HCT116 (cell line): ENCODE measurements at regions not wholly inside any gene's neighbourhood (a gene's known extent, or its start where the extent isn't known, plus 50 kb on each side); places are given as distances from the start of the nearest gene placed in this dataset.

Source experiments
- ATAC-seq: fragments of 200-7000 bp; cut with Tn5 transposase; 2 replicates; pipeline ENCODE4 v1.9.1; 2020; ENCODE audit warnings: mild to moderate bottlenecking, moderate library complexity
- BruUV-seq: library from RNA; stranded (reverse); fragments of 400-500 nt; replicated peaks from 2 replicates; lab custom pipeline; 2021; lab: Mats Ljungman, UMichigan
- CTCF ChIA-PET: fragments of 300-600 bp; sonication (Branson Sonifier 250); formaldehyde crosslinking; loops from one replicate; lab custom pipeline; 2021; ENCODE audit warnings: antibody characterized with exemption; lab: Charles Lee
- POLR2A ChIA-PET: fragments of 300-600, 350-600 bp; sonication (Branson Sonifier 250); formaldehyde crosslinking; loops from one replicate; lab custom pipeline; 2021; ENCODE audit warnings: antibody characterized with exemption; lab: Charles Lee
- RAD21 ChIA-PET, 2 experiments: fragments of 300-600 bp; sonication (Branson Sonifier 250); formaldehyde crosslinking; loops; one replicate each; lab custom pipeline; 2023; ENCODE audit warnings: low total read pairs in 2 of 2; ENCODE audit not compliant: uncharacterized antibody in 2 of 2, unreplicated experiment in 2 of 2, low non-redundant PET in 1 of 2; lab: Charles Lee
- DNase-seq: peaks from one replicate; pipeline ENCODE4 v3.0.0-alpha.2; 2010; ENCODE audit warnings: low read depth, low spot score
- H2AFZ ChIP-seq: fragments of 200-600 bp; shearing (Covaris generic), sonication (generic); 2 replicates; pipeline ENCODE4 v1.6.1; 2017; ENCODE audit warnings: low read depth, mixed run types, mixed read lengths, antibody characterized with exemption, low read length; ENCODE audit not compliant: poor library complexity, severe bottlenecking
- H3K27ac ChIP-seq: 2 replicates; pipeline ENCODE4 v1.5.1; 2012; ENCODE audit warnings: low read depth, low read length
- H3K27me3 ChIP-seq: fragments of 200-600 bp; sonication (generic); 2 replicates; pipeline ENCODE4 v1.6.1; 2016; ENCODE audit warnings: mixed run types, low read length, mixed read lengths; ENCODE audit not compliant: insufficient read depth
- H3K36me3 ChIP-seq, 2 experiments: fragments of 200-500 bp in 1 of 2; fragments of 200-600 bp in 1 of 2; sonication (Bioruptor generic) in 1 of 2; sonication (generic) in 1 of 2; 2 replicates each; pipeline versions ENCODE4 v1.5.1 to v1.6.1; 2014 to 2016; ENCODE audit warnings: low read length in 2 of 2, inconsistent platforms in 1 of 2, mixed read lengths in 1 of 2, mixed run types in 1 of 2; ENCODE audit not compliant: insufficient read depth in 2 of 2, control insufficient read depth in 1 of 2
- H3K4me1 ChIP-seq, 2 experiments: fragments of 200-600 bp in 1 of 2; sonication (generic) in 1 of 2; 2 replicates each; pipeline versions ENCODE4 v1.5.1 to v1.6.1; 2012 to 2017; ENCODE audit warnings: low read length in 2 of 2, inconsistent platforms in 1 of 2, mild to moderate bottlenecking in 1 of 2, mixed read lengths in 1 of 2, mixed run types in 1 of 2, moderate library complexity in 1 of 2; ENCODE audit not compliant: insufficient read depth in 2 of 2, control insufficient read depth in 1 of 2
- H3K4me2 ChIP-seq: fragments of 200-600 bp; sonication (generic); 2 replicates; pipeline ENCODE4 v1.6.1; 2017; ENCODE audit warnings: mixed run types, low read length, mixed read lengths
- H3K4me3 ChIP-seq, 2 experiments: fragments of 200-600 bp in 1 of 2; sonication (generic) in 1 of 2; replicated peaks in 1 of 2; 2 replicates each; pipeline ENCODE4 v1.5.1; 2011 to 2016; ENCODE audit warnings: low read length in 2 of 2, control low read depth in 1 of 2, low read depth in 1 of 2, mild to moderate bottlenecking in 1 of 2, mixed read lengths in 1 of 2, mixed run types in 1 of 2
- H3K79me2 ChIP-seq: fragments of 200-600 bp; sonication (generic); 2 replicates; pipeline ENCODE4 v1.6.1; 2017; ENCODE audit warnings: mild to moderate bottlenecking, mixed run types, low read length, moderate library complexity, mixed read lengths; ENCODE audit not compliant: insufficient read depth
- H3K9ac ChIP-seq: fragments of 200-600 bp; sonication (generic); 2 replicates; pipeline ENCODE4 v1.6.1; 2016; ENCODE audit warnings: low read length, mixed read lengths
- H3K9me2 ChIP-seq: fragments of 200-600 bp; sonication (generic), shearing (Covaris generic); 2 replicates; pipeline ENCODE4 v1.6.1; 2017; ENCODE audit warnings: mixed run types, mild to moderate bottlenecking, moderate library complexity; ENCODE audit not compliant: insufficient read depth
- H3K9me3 ChIP-seq, 2 experiments: fragments of 200-500 bp in 1 of 2; fragments of 200-600 bp in 1 of 2; sonication (Bioruptor generic) in 1 of 2; sonication (generic) in 1 of 2; 2 replicates each; pipeline ENCODE4 v1.6.1; 2014 to 2017; ENCODE audit warnings: low read length in 2 of 2, mixed read lengths in 2 of 2, inconsistent platforms in 1 of 2, low read depth in 1 of 2, mild to moderate bottlenecking in 1 of 2, mixed run types in 1 of 2, moderate library complexity in 1 of 2; ENCODE audit not compliant: control insufficient read depth in 1 of 2, insufficient read depth in 1 of 2
- H4K20me1 ChIP-seq: fragments of 200-600 bp; sonication (generic), shearing (Covaris generic); 2 replicates; pipeline ENCODE4 v1.6.1; 2017; ENCODE audit warnings: mixed run types, mild to moderate bottlenecking, moderate library complexity; ENCODE audit not compliant: insufficient read depth
- CBX3 ChIP-seq: IDR thresholded peaks from 2 replicates; pipeline ENCODE4 v1.6.1; 2012; ENCODE audit warnings: low read depth
- CEBPB ChIP-seq: IDR thresholded peaks from 2 replicates; pipeline ENCODE4 v1.6.1; 2012; ENCODE audit warnings: low read depth
- ELF1 ChIP-seq: IDR thresholded peaks from 2 replicates; pipeline ENCODE4 v1.6.1; 2012; ENCODE audit warnings: low read depth, borderline replicate concordance
- EZH2 ChIP-seq: fragments of 200-600 bp; sonication (generic); IDR thresholded peaks from 2 replicates; pipeline ENCODE4 v1.6.1; 2017; ENCODE audit warnings: antibody characterized with exemption, mixed run types
- FOSL1 ChIP-seq: IDR thresholded peaks from 2 replicates; pipeline ENCODE4 v1.6.1; 2012; ENCODE audit warnings: low read depth
- JUND ChIP-seq: IDR thresholded peaks from 2 replicates; pipeline ENCODE4 v1.6.1; 2012
- POLR2A ChIP-seq: IDR thresholded peaks from 2 replicates; pipeline ENCODE4 v1.7.0; 2011; ENCODE audit warnings: borderline replicate concordance; ENCODE audit not compliant: insufficient read depth, insufficient read length; ENCODE audit errors: extremely low read depth
- POLR2AphosphoS5 ChIP-seq: IDR thresholded peaks from 2 replicates; pipeline ENCODE4 v1.6.1; 2011; ENCODE audit warnings: mild to moderate bottlenecking, low read depth, low read length, moderate library complexity
- REST ChIP-seq: IDR thresholded peaks from 2 replicates; pipeline ENCODE4 v1.6.1; 2012; ENCODE audit warnings: low read depth
- SIN3A ChIP-seq: IDR thresholded peaks from 2 replicates; pipeline ENCODE4 v1.6.1; 2012; ENCODE audit warnings: low read depth
- SRF ChIP-seq: IDR thresholded peaks from 2 replicates; pipeline ENCODE4 v1.6.1; 2012; ENCODE audit warnings: low read depth
- TCF7L2 ChIP-seq: IDR thresholded peaks from 2 replicates; pipeline ENCODE4 v1.7.0; 2011; ENCODE audit warnings: borderline replicate concordance, inconsistent platforms; ENCODE audit not compliant: insufficient read depth, insufficient read length; ENCODE audit errors: extremely low read depth
- YY1 ChIP-seq: IDR thresholded peaks from 2 replicates; pipeline ENCODE4 v1.6.1; 2011; ENCODE audit warnings: low read length, low read depth, moderate library complexity, mild to moderate bottlenecking; ENCODE audit not compliant: insufficient replicate concordance; ENCODE audit errors: extremely low read depth
- ZFX ChIP-seq: fragments of 450-650 bp; IDR thresholded peaks from 2 replicates; pipeline ENCODE4 v1.6.1; 2017
- ZNF274 ChIP-seq: fragments of 200-500 bp; sonication (Bioruptor generic); IDR thresholded peaks from 2 replicates; pipeline ENCODE4 v1.6.1; 2014; ENCODE audit warnings: mild to moderate bottlenecking, low read depth, low read length, inconsistent platforms
- intact Hi-C: fragments of 100-400 bp; cut with micrococcal nuclease; formaldehyde crosslinking; loops from 2 replicates; pipeline ENCODE4 v1.10.0; 2022
- TF ChIP-seq, protein P1 (sequence below): IDR thresholded peaks from 2 replicates; pipeline ENCODE4 v1.6.1; 2011; ENCODE audit warnings: mild to moderate bottlenecking, low read length, moderate library complexity; ENCODE audit not compliant: insufficient replicate concordance; ENCODE audit errors: extremely low read depth

DNA sequence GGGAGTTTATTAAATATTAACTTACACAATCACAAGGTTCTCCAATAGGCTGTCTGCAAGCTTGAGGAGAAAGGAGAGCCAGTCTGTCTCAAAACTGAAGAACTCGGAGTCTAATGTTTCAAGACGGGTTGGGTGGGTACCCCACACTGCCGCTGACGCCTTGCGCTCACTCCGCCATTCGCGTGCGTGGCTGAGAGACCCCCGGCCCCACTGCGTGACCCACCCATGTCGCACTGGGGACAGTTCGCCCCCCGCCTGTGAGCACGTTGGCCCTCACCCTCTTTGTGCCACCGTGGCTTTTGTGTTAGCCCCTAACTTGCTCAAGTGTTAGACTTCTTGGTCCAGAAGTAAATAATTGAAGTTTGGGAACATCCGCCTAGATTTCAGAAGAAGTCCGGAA, 270.0 kb upstream of the ITGA1 start:
- Histone ChIP-seq H3K9ac (no peak overlapping the region), H3K9me2 (no peaks in the 10 kb centered on the region), H3K4me3 (no peak overlapping the region), H2AFZ (no peak overlapping the region), H3K79me2 (no peaks in the 10 kb centered on the region), H3K9me3 (no peaks in the 10 kb centered on the region), H3K4me1 (no peaks in the 10 kb centered on the region), H4K20me1 (no peaks in the 10 kb centered on the region), H3K27ac (no peak overlapping the region), H3K36me3 (no peaks in the 10 kb centered on the region), H3K27me3 (no peaks in the 10 kb centered on the region), H3K4me2 (no peak overlapping the region)
- no TSS peak for BruUV-seq
- ChIA-PET RAD21 (no interaction called here), POLR2A (no interaction called here), CTCF (no interaction called here)
- intact Hi-C loops = no loop called here
- DNase-seq = no peak
- TF ChIP-seq EZH2 (no peak), TCF7L2 (no peak), CBX3 (no peak), POLR2A (no peak), CEBPB (no peak), ZFX (no peak), YY1 (no peak), SRF (no peak), FOSL1 (no peak)
- TF ChIP-seq, protein P1, sequence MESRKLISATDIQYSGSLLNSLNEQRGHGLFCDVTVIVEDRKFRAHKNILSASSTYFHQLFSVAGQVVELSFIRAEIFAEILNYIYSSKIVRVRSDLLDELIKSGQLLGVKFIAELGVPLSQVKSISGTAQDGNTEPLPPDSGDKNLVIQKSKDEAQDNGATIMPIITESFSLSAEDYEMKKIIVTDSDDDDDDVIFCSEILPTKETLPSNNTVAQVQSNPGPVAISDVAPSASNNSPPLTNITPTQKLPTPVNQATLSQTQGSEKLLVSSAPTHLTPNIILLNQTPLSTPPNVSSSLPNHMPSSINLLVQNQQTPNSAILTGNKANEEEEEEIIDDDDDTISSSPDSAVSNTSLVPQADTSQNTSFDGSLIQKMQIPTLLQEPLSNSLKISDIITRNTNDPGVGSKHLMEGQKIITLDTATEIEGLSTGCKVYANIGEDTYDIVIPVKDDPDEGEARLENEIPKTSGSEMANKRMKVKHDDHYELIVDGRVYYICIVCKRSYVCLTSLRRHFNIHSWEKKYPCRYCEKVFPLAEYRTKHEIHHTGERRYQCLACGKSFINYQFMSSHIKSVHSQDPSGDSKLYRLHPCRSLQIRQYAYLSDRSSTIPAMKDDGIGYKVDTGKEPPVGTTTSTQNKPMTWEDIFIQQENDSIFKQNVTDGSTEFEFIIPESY = no peak
- ATAC-seq = no peak

DNA sequence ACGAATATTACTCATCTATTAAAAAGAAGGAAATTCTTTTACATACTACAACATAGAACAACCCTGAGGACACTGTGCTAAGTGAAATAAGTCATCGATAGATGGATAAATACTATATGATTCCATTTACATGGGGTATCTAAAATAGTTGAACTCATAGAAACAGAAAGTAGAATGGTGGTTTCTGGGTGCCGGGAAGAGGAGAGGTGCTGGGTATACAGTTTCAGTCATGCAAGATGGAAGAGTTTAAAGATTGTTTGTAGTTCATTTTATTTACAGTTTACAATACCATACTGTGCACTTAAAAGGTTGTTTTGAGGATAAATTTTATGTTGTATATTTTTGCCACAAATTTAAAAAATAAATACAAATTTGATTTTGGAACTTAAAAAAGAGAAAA, 267.5 kb upstream of the ITGA1 start:
- Histone ChIP-seq H3K27ac (no peak overlapping the region), H3K4me2 (no peak overlapping the region), H3K27me3 (no peaks in the 10 kb centered on the region), H3K4me1 (no peaks in the 10 kb centered on the region), H3K36me3 (no peaks in the 10 kb centered on the region), H3K79me2 (no peaks in the 10 kb centered on the region), H2AFZ (no peak overlapping the region), H3K9me2 (no peaks in the 10 kb centered on the region), H4K20me1 (no peaks in the 10 kb centered on the region), H3K4me3 (no peak overlapping the region), H3K9ac (no peak overlapping the region), H3K9me3 (no peaks in the 10 kb centered on the region)
- intact Hi-C loops = no loop called here
- ChIA-PET RAD21 (no interaction called here), POLR2A (no interaction called here), CTCF (no interaction called here)
- BruUV-seq = no TSS peak
- no peak for TF ChIP-seq ZNF274
- no peak for TF ChIP-seq POLR2AphosphoS5
- TF ChIP-seq SIN3A = no peak
- TF ChIP-seq JUND = no peak
- TF ChIP-seq ELF1 = no peak
- no peak for TF ChIP-seq REST
- TF ChIP-seq CBX3 = no peak
- no peak for DNase-seq
- ATAC-seq = no peak
